IPS-NIHi11 (cell line): ENCODE measurements at regions not wholly inside any gene's neighbourhood (a gene's known extent, or its start where the extent isn't known, plus 50 kb on each side); places are given as distances from the start of the nearest gene placed in this dataset.
"Not testable (repeated sequence)": the region's sequence is repeated elsewhere in the genome, so short reads cannot be mapped to it uniquely, and the experiment has no call there.

Experiments used
- DNase-seq: peaks from one replicate; pipeline ENCODE4 v3.0.0; 2012; ENCODE audit warnings: mixed read lengths, low spot score

- peak; percentile 88 for DNase-seq
Measured at GRCh38 chr11:67805253-67806126, 131.1 kb upstream of the ALDH3B2 start.

- not testable (repeated sequence) for DNase-seq
Measured at GRCh38 chr11:67804435-67805252, 130.2 kb upstream of the ALDH3B2 start.

- DNase-seq, result not testable (repeated sequence)
Measured at GRCh38 chr11:67803519-67803918, 129.1 kb upstream of the ALDH3B2 start.

GRCh38 chr11:67803055-67803454 is 128.6 kb upstream of the ALDH3B2 start:
- not testable (repeated sequence) for DNase-seq

GRCh38 chr11:67802623-67803022 is 128.2 kb upstream of the ALDH3B2 start:
- not testable (repeated sequence) for DNase-seq

- not testable (repeated sequence) for DNase-seq
Measured at GRCh38 chr11:67801397-67801796, 127.0 kb upstream of the ALDH3B2 start.

- DNase-seq, result not testable (repeated sequence)
Measured at GRCh38 chr11:67800591-67800990, 126.2 kb upstream of the ALDH3B2 start.

GRCh38 chr11:67799808-67800207 is 125.4 kb upstream of the ALDH3B2 start:
- DNase-seq, result not testable (repeated sequence)

GRCh38 chr11:67797726-67798521 is 123.5 kb upstream of the ALDH3B2 start:
- not testable (repeated sequence) for DNase-seq

- DNase-seq, result no peak
Measured at GRCh38 chr11:67795746-67796145, 121.3 kb upstream of the ALDH3B2 start.

- DNase-seq, result not testable (repeated sequence)
Measured at GRCh38 chr11:67793750-67794149, 119.3 kb upstream of the ALDH3B2 start.

- DNase-seq, result peak; percentile 21
Measured at GRCh38 chr11:67792273-67792990, 118.0 kb upstream of the ALDH3B2 start.

GRCh38 chr11:67791598-67792170 is 117.3 kb upstream of the ALDH3B2 start:
- DNase-seq, result not testable (repeated sequence)

- not testable (repeated sequence) for DNase-seq
Measured at GRCh38 chr11:67788341-67788695, 113.9 kb upstream of the ALDH3B2 start.

- not testable (repeated sequence) for DNase-seq
Measured at GRCh38 chr11:67787681-67788340, 113.4 kb upstream of the ALDH3B2 start.

GRCh38 chr11:67781967-67782366 is 107.5 kb upstream of the ALDH3B2 start:
- DNase-seq, result not testable (repeated sequence)

- not testable (repeated sequence) for DNase-seq
Measured at GRCh38 chr11:67781506-67781905, 107.1 kb upstream of the ALDH3B2 start.

- DNase-seq, result no peak
Measured at GRCh38 chr11:67780056-67780455, 105.6 kb upstream of the ALDH3B2 start.

- not testable (repeated sequence) for DNase-seq
Measured at GRCh38 chr11:67779189-67779875, 104.9 kb upstream of the ALDH3B2 start.
